ENCODE measurements at regions not wholly inside any gene's neighbourhood (a gene's known extent, or its start where the extent isn't known, plus 50 kb on each side); places are given as distances from the start of the nearest gene placed in this dataset.
A peak's percentile ranks its signal among the peaks of the same experiment; 100 is the strongest.

- no peak for ATAC-seq
- intact Hi-C loops (cut with micrococcal nuclease) = no loop called here
- no peak for DNase-seq
These were observed 302.6 kb upstream of the SP4 start for GRCh38 chr7:21125297-21125696.

- intact Hi-C loops (cut with micrococcal nuclease) = no loop called here
- ATAC-seq (peak; percentile 60), DNase-seq (no peak)
These were observed 299.6 kb upstream of the SP4 start for GRCh38 chr7:21128062-21128817.

GRCh38 chr7:21131897-21132296 lies 296.0 kb upstream of the SP4 start:
- DNase-seq (no peak), ATAC-seq (no peak)
- intact Hi-C loops (cut with micrococcal nuclease) = no loop called here

GRCh38 chr7:21134631-21135030 lies 293.3 kb upstream of the SP4 start:
- no peak for ATAC-seq
- intact Hi-C loops (cut with micrococcal nuclease) = no loop called here
- no peak for DNase-seq

GRCh38 chr7:21135437-21135836 lies 292.4 kb upstream of the SP4 start:
- no peak for DNase-seq
- intact Hi-C loops (cut with micrococcal nuclease) = no loop called here
- no peak for ATAC-seq

- no peak for DNase-seq
- ATAC-seq = no peak
- intact Hi-C loops (cut with micrococcal nuclease) = no loop called here
These were observed 290.2 kb upstream of the SP4 start for GRCh38 chr7:21137640-21138039.

GRCh38 chr7:21140622-21141021 lies 287.3 kb upstream of the SP4 start:
- ATAC-seq = no peak
- intact Hi-C loops (cut with micrococcal nuclease) = no loop called here
- no peak for DNase-seq

GRCh38 chr7:21141476-21141875 lies 286.4 kb upstream of the SP4 start:
- DNase-seq (no peak), ATAC-seq (no peak)
- intact Hi-C loops (cut with micrococcal nuclease) = no loop called here

GRCh38 chr7:21142081-21142480 lies 285.8 kb upstream of the SP4 start:
- no peak for DNase-seq
- intact Hi-C loops (cut with micrococcal nuclease) = no loop called here
- ATAC-seq = no peak

- DNase-seq (no peak), ATAC-seq (no peak)
- intact Hi-C loops (cut with micrococcal nuclease) = no loop called here
These were observed 281.1 kb upstream of the SP4 start for GRCh38 chr7:21146642-21147423.

- no peak for ATAC-seq
- no peak for DNase-seq
- intact Hi-C loops (cut with micrococcal nuclease) = no loop called here
These were observed 278.1 kb upstream of the SP4 start for GRCh38 chr7:21149809-21150208.

GRCh38 chr7:21154614-21155013 lies 273.3 kb upstream of the SP4 start:
- DNase-seq = no peak
- ATAC-seq = no peak
- intact Hi-C loops (cut with micrococcal nuclease) = no loop called here

- ATAC-seq = no peak
- intact Hi-C loops (cut with micrococcal nuclease) = no loop called here
- no peak for DNase-seq
These were observed 268.4 kb upstream of the SP4 start for GRCh38 chr7:21159506-21159905.

- ATAC-seq = no peak
- intact Hi-C loops (cut with micrococcal nuclease) = no loop called here
- no peak for DNase-seq
These were observed 267.5 kb upstream of the SP4 start for GRCh38 chr7:21160401-21160800.

- DNase-seq = no peak
- no peak for ATAC-seq
- intact Hi-C loops (cut with micrococcal nuclease) = no loop called here
These were observed 259.9 kb upstream of the SP4 start for GRCh38 chr7:21167942-21168341.

GRCh38 chr7:21169667-21170580 lies 258.0 kb upstream of the SP4 start:
- no peak for ATAC-seq

GRCh38 chr7:21172800-21173199 lies 255.1 kb upstream of the SP4 start:
- DNase-seq = no peak

More at GRCh38 chr7:21169667-21170580, 258.0 kb upstream of the SP4 start:
- intact Hi-C loops (cut with micrococcal nuclease) = no loop called here
- no peak for DNase-seq

GRCh38 chr7:21173436-21173835 lies 254.4 kb upstream of the SP4 start:
- intact Hi-C loops (cut with micrococcal nuclease) = no loop called here
- DNase-seq (no peak), ATAC-seq (no peak)

More at GRCh38 chr7:21172800-21173199, 255.1 kb upstream of the SP4 start:
- no peak for ATAC-seq
- intact Hi-C loops (cut with micrococcal nuclease) = no loop called here

- intact Hi-C loops (cut with micrococcal nuclease) = no loop called here
- no peak for ATAC-seq
- DNase-seq = no peak
These were observed 252.2 kb upstream of the SP4 start for GRCh38 chr7:21175714-21176113.
